HepG2 (cell line): ENCODE measurements at regions not wholly inside any gene's neighbourhood (a gene's known extent, or its start where the extent isn't known, plus 50 kb on each side); places are given as distances from the start of the nearest gene placed in this dataset.
A peak's percentile ranks its signal among the peaks of the same experiment; 100 is the strongest.

Experiments
- ATAC-seq: fragments of 200-7000 bp; cut with Tn5 transposase; 3 replicates; pipeline ENCODE4 v1.9.1; 2020; ENCODE audit warnings: mild to moderate bottlenecking, moderate library complexity
- BruUV-seq: library from RNA; stranded (reverse); fragments of 400-500 nt; replicated peaks from 2 replicates; lab custom pipeline; 2021; lab: Mats Ljungman, UMichigan
- CTCF ChIA-PET: fragments of 300-600 bp; formaldehyde crosslinking; extraction: SDS; loops from one replicate; lab custom pipeline; 2021; ENCODE audit warnings: low total read pairs, inconsistent platforms, low intra/inter-chr PET ratio; lab: Yijun Ruan, JAX
- POLR2A ChIA-PET: fragments of 350-600 bp; sonication (Branson Sonifier 250); formaldehyde crosslinking; loops from one replicate; lab custom pipeline; 2020; ENCODE audit warnings: antibody characterized with exemption, inconsistent platforms; lab: Yijun Ruan, JAX
- DNase-seq: peaks from one replicate; pipeline ENCODE4 v3.0.0-alpha.2; 2015; ENCODE audit warnings: low spot score
- FAIRE-seq: peaks from 3 replicates; lab custom pipeline; 2011; peaks lifted over from hg19 to GRCh38; lab: Jason Lieb, UNC
- H2AFZ ChIP-seq: one replicate; pipeline ENCODE4 v1.6.1; 2011; ENCODE audit warnings: low read length, inconsistent platforms
- H3K27ac ChIP-seq: fragments of 300-600 bp; 3 replicates; pipeline ENCODE4 v1.8.0; 2011; ENCODE audit warnings: mixed run types, mild to moderate bottlenecking, mixed read lengths, low read length, inconsistent platforms; ENCODE audit not compliant: insufficient read depth; ENCODE audit errors: extremely low read length
- H3K27me3 ChIP-seq, 2 experiments: fragments of 200-600 bp in 1 of 2; 2 replicates in 1 of 2; 3 replicates in 1 of 2; pipeline versions ENCODE4 v1.6.0 to v1.8.0; 2011; ENCODE audit warnings: low read length in 2 of 2, mild to moderate bottlenecking in 2 of 2, moderate library complexity in 2 of 2, inconsistent platforms in 1 of 2; ENCODE audit not compliant: insufficient read depth in 2 of 2, control insufficient read depth in 1 of 2
- H3K36me3 ChIP-seq, 2 experiments: fragments of 200-600 bp in 1 of 2; replicated peaks in 1 of 2; 2 replicates in 1 of 2; 3 replicates in 1 of 2; pipeline versions ENCODE4 v1.5.1 to v1.8.0; 2011; ENCODE audit warnings: low read length in 2 of 2, inconsistent platforms in 1 of 2; ENCODE audit not compliant: insufficient read depth in 2 of 2, control insufficient read depth in 1 of 2
- H3K4me1 ChIP-seq: 2 replicates; pipeline ENCODE4 v1.5.1; 2012; ENCODE audit warnings: low read length, inconsistent platforms; ENCODE audit not compliant: insufficient read depth
- H3K4me2 ChIP-seq: 2 replicates; pipeline ENCODE4 v1.6.0; 2011; ENCODE audit warnings: low read depth, low read length, inconsistent platforms
- H3K4me3 ChIP-seq, 3 experiments: fragments of 200-600 bp in 1 of 3; sonication (generic), shearing (Covaris generic) in 1 of 3; replicated peaks in 1 of 3; 2 replicates each; pipeline ENCODE4 v1.5.1; 2011 to 2016; ENCODE audit warnings: low read length in 3 of 3, inconsistent platforms in 2 of 3, low read depth in 2 of 3, mild to moderate bottlenecking in 2 of 3, control low read depth in 1 of 3, mixed read lengths in 1 of 3; ENCODE audit not compliant: insufficient read depth in 1 of 3
- H3K79me2 ChIP-seq: one replicate; pipeline ENCODE4 v1.6.1; 2011; ENCODE audit warnings: low read length, inconsistent platforms; ENCODE audit not compliant: insufficient read depth
- H3K9ac ChIP-seq: 2 replicates; pipeline ENCODE4 v1.6.0; 2011; ENCODE audit warnings: mild to moderate bottlenecking, low read depth, low read length, inconsistent platforms; ENCODE audit not compliant: insufficient read depth
- H3K9me3 ChIP-seq: 2 replicates; pipeline ENCODE4 v1.5.1; 2012; ENCODE audit warnings: mild to moderate bottlenecking, low read length
- H4K20me1 ChIP-seq: 2 replicates; pipeline ENCODE4 v1.6.0; 2011; ENCODE audit warnings: inconsistent platforms, mild to moderate bottlenecking, low read length, moderate library complexity; ENCODE audit not compliant: insufficient read depth
- ERF ChIP-seq: IDR thresholded peaks from 2 replicates; pipeline ENCODE4 v1.6.1; 2018; ENCODE audit warnings: missing biosample characterization, missing genetic modification reagents
- HOXA5 ChIP-seq: sonication (generic); formaldehyde crosslinking; IDR thresholded peaks from 2 replicates; pipeline ENCODE4 v1.4.0; 2020; ENCODE audit warnings: missing genetic modification reagents
- MZF1 ChIP-seq: sonication (generic); formaldehyde crosslinking; IDR thresholded peaks from 2 replicates; pipeline ENCODE4 v1.8.1; 2023; ENCODE audit warnings: mild to moderate bottlenecking, missing genetic modification reagents, borderline replicate concordance
- PHF8 ChIP-seq: sonication (generic); formaldehyde crosslinking; IDR thresholded peaks from 2 replicates; pipeline ENCODE4 v1.5.0; 2020; ENCODE audit warnings: missing genetic modification reagents
- SOX13 ChIP-seq, 3 experiments: fragments of 450-650 bp in 1 of 3; sonication (generic) in 1 of 3; formaldehyde crosslinking in 1 of 3; IDR thresholded peaks in 2 of 3; conservative IDR thresholded peaks in 1 of 3; 2 replicates each; pipeline versions ENCODE4 v1.5.0 to v1.6.1; 2016 to 2020; ENCODE audit warnings: antibody characterized with exemption in 1 of 3, mild to moderate bottlenecking in 1 of 3, missing compliant biosample characterization in 1 of 3, missing genetic modification reagents in 1 of 3, moderate library complexity in 1 of 3
- TBP ChIP-seq: sonication (generic); formaldehyde crosslinking; IDR thresholded peaks from 2 replicates; pipeline ENCODE4 v1.5.0; 2020; ENCODE audit warnings: missing genetic modification reagents
- ZBTB7B ChIP-seq: sonication (generic); formaldehyde crosslinking; IDR thresholded peaks from 2 replicates; pipeline ENCODE4 v1.4.0; 2020; ENCODE audit warnings: missing genetic modification reagents
- ZMYM3 ChIP-seq: sonication (generic); formaldehyde crosslinking; IDR thresholded peaks from 2 replicates; pipeline ENCODE4 v1.5.1; 2020; ENCODE audit warnings: mild to moderate bottlenecking, missing genetic modification reagents
- ZNF235 ChIP-seq: sonication (generic); formaldehyde crosslinking; IDR thresholded peaks from 2 replicates; pipeline ENCODE4 v1.8.1; 2023; ENCODE audit warnings: mild to moderate bottlenecking, missing genetic modification reagents, borderline replicate concordance
- ZNF264 ChIP-seq: sonication (generic); formaldehyde crosslinking; IDR thresholded peaks from 2 replicates; pipeline ENCODE4 v1.4.0; 2020; ENCODE audit warnings: missing genetic modification reagents
- ZNF383 ChIP-seq: sonication (generic); formaldehyde crosslinking; IDR thresholded peaks from 2 replicates; pipeline ENCODE4 v1.4.0; 2020; ENCODE audit warnings: missing genetic modification reagents, mild to moderate bottlenecking, borderline replicate concordance
- ZNF432 ChIP-seq: sonication (generic); formaldehyde crosslinking; IDR thresholded peaks from 2 replicates; pipeline ENCODE4 v1.5.0; 2020; ENCODE audit warnings: missing genetic modification reagents, mild to moderate bottlenecking, borderline replicate concordance
- ZNF543 ChIP-seq: sonication (generic); formaldehyde crosslinking; IDR thresholded peaks from 2 replicates; pipeline ENCODE4 v1.4.0; 2020; ENCODE audit warnings: mild to moderate bottlenecking, missing genetic modification reagents
- WGBS: methylation state at CpG from one replicate; pipeline ENCODE4 v1.1.6; 2017; ENCODE audit warnings: low lambda C conversion rate; 5-methylcytosine and 5-hydroxymethylcytosine counted together
- in situ Hi-C: cut with HindIII; loops from 2 replicates; pipeline ENCODE4 v1.10.0; 2017; ENCODE audit warnings: low pct_unique_long_range_greater_than_20kb; ENCODE audit not compliant: extremely low pct_ligation_motif_present
- intact Hi-C: fragments of 100-400 bp; cut with micrococcal nuclease; formaldehyde crosslinking; loops from one replicate; pipeline ENCODE4 v1.10.0; 2022; ENCODE audit not compliant: unreplicated experiment
- TF ChIP-seq, protein P1 (sequence below): sonication (generic); formaldehyde crosslinking; conservative IDR thresholded peaks from 2 replicates; pipeline ENCODE4 v1.4.0; 2020; ENCODE audit warnings: missing genetic modification reagents

- TF ChIP-seq SOX13 (IDR thresholded peaks at IDR 0.05) (peak; percentile 43; the same call in 1 of the 2 replicates), SOX13 (CRISPR knock-in tag; conservative IDR thresholded peaks at IDR 0.05 in 1 of 2, IDR thresholded peaks at IDR 0.05 in 1 of 2) (peak in 1 of 2 experiments; percentile 86; a peak in 2 of 4 replicates), ZMYM3 (CRISPR knock-in tag) (peak; percentile 36), ZBTB7B (CRISPR knock-in tag) (peak; percentile 63; the same call in 1 of the 2 replicates), PHF8 (CRISPR knock-in tag) (0 out of 2 replicates have a peak, but pooled peaks have one; percentile 18), HOXA5 (CRISPR knock-in tag) (peak; percentile 53; the same call in 1 of the 2 replicates)
- TF ChIP-seq, all 625 proteins: peak for 130
Measured at GRCh38 chr5:68080282-68081050, 135.1 kb upstream of the PIK3R1 start (continued).

DNA sequence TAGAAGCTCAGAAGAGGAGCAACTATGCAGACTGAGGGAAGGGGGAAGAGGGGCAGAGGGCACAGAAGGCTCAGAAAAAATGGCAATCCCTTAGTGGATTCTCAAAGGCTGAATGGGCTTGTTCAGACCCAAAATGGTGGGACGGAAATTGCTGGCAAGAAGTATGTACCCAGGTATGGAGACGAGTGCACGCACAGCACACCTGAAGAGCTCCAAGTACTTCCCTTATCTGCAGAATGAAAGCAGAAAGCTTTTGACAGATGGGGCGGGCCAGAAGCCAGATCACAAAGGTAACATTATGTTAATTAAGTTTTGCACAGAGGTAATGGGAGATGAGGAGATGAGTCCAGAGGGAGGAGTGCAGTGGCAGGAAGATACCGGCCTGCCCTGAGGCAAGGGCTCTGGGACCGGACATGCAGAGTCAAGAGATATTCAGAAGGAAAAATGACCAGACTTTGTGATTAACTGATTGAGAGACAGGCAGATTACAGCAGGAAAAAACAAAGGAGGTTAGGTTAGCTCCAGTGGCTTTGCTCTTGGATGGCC is 138.1 kb upstream of the PIK3R1 start:
- H2AFZ ChIP-seq, result no peak overlapping the region
- intact Hi-C loops, result no loop called here
- no peak for FAIRE-seq
- H3K27me3 ChIP-seq, result no peaks in the 10 kb centered on the region
- ChIA-PET POLR2A (no interaction called here), CTCF (no interaction called here)
- ATAC-seq, result no peak
- no peaks in the 10 kb centered on the region for H4K20me1 ChIP-seq
- no peak overlapping the region for H3K4me3 ChIP-seq
- no peaks in the 10 kb centered on the region for H3K36me3 ChIP-seq
- H3K9ac ChIP-seq, result no peak overlapping the region
- H3K79me2 ChIP-seq, result no peaks in the 10 kb centered on the region
- BruUV-seq, result no TSS peak
- H3K4me1 ChIP-seq, result peaks cover 37% of the 10 kb centered on the region
- H3K4me2 ChIP-seq, result no peak overlapping the region
- TF ChIP-seq TBP, result no peak
- TF ChIP-seq, protein P1, sequence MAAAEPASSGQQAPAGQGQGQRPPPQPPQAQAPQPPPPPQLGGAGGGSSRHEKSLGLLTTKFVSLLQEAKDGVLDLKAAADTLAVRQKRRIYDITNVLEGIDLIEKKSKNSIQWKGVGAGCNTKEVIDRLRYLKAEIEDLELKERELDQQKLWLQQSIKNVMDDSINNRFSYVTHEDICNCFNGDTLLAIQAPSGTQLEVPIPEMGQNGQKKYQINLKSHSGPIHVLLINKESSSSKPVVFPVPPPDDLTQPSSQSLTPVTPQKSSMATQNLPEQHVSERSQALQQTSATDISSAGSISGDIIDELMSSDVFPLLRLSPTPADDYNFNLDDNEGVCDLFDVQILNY (CRISPR knock-in tag), result no peak
- TF ChIP-seq ZNF235 (CRISPR knock-in tag), result no peak
- no peak for TF ChIP-seq ZNF432 (CRISPR knock-in tag)
- TF ChIP-seq ZNF543 (CRISPR knock-in tag), result no peak
- no peak for TF ChIP-seq ZNF264 (CRISPR knock-in tag)
- no peak for TF ChIP-seq ERF
- no peak for TF ChIP-seq ZNF383 (CRISPR knock-in tag)
- no peak for TF ChIP-seq MZF1 (CRISPR knock-in tag)
- in situ Hi-C loops, result no loop called here
- no peak for DNase-seq
- no peak overlapping the region for H3K27ac ChIP-seq
- WGBS, result 84% methylated on average over 6 of the region's 6 CpGs
- H3K9me3 ChIP-seq, result no peaks in the 10 kb centered on the region
